B cell (primary cell): ENCODE measurements at regions not wholly inside any gene's neighbourhood (a gene's known extent, or its start where the extent isn't known, plus 50 kb on each side); places are given as distances from the start of the nearest gene placed in this dataset.

Experiments used
- CTCF ChIP-seq: fragments of 200-600 bp; IDR thresholded peaks from one replicate; pipeline ENCODE4 v1.8.0; 2022; ENCODE audit warnings: antibody characterized with exemption, mild to moderate bottlenecking
- EZH2 ChIP-seq: IDR thresholded peaks from 2 replicates; pipeline ENCODE4 v1.6.1; 2012; ENCODE audit warnings: borderline replicate concordance, low read depth, mild to moderate bottlenecking, moderate library complexity, low read length; ENCODE audit not compliant: insufficient read depth, poor library complexity, severe bottlenecking

- TF ChIP-seq CTCF (no peak), EZH2 (no peak)
Observed at GRCh38 chr1:80896781-80897356, 903.9 kb upstream of the ADGRL2 start.
